HG02610 (cell line): ENCODE measurements at regions not wholly inside any gene's neighbourhood (a gene's known extent, or its start where the extent isn't known, plus 50 kb on each side); places are given as distances from the start of the nearest gene placed in this dataset.
A peak's percentile ranks its signal among the peaks of the same experiment; 100 is the strongest.
"Not testable (repeated sequence)": the region's sequence is repeated elsewhere in the genome, so short reads cannot be mapped to it uniquely, and the experiment has no call there.

ENCODE experiments used
- ATAC-seq: cut with Tn5 transposase; IDR thresholded peaks from one replicate; pipeline ENCODE4 v1.9.1; 2021; ENCODE audit warnings: mild to moderate bottlenecking, moderate library complexity; ENCODE audit not compliant: unreplicated experiment

- ATAC-seq = not testable (repeated sequence)
Observed at GRCh38 chr4:82301390-82301789, 72.4 kb downstream of the HNRNPD start.

DNA sequence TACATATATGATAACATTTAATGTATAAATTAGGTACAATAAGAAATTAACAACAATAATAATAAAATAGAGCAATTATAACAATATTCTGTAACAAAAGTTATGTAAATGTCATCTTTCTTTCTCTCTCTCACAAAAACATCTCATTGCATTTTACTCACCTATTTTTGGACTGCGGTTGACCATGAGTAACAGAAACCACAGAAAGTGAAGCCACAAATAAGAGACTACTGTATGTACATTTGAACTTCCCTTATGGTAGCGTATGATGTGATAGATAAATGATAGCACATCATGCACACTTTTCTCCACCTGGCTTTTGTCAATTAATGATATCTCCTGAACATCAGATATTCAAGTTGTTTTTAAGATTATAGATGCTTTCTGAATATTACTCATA is 80.5 kb downstream of the HNRNPD start:
- peak; percentile 100 for ATAC-seq

DNA sequence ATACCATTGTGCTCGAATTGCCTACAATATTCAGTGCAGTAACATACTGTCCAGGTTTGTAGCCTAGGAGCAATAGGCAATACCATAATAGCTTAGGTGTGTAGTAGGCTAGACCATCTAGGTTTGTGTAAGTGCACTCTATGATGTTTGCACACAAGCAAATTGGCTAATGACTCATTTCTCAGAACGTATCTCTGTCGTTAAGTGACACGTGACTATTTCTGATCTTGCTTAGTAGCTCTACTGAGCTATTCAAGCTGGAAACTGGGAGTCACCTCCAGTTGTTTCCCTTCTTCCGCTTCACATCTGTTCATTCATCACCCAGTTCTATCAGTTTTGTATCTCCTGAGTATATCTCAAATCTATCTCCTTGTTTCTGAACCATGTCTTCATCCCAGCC is 86.1 kb downstream of the HNRNPD start:
- ATAC-seq = no peak

DNA sequence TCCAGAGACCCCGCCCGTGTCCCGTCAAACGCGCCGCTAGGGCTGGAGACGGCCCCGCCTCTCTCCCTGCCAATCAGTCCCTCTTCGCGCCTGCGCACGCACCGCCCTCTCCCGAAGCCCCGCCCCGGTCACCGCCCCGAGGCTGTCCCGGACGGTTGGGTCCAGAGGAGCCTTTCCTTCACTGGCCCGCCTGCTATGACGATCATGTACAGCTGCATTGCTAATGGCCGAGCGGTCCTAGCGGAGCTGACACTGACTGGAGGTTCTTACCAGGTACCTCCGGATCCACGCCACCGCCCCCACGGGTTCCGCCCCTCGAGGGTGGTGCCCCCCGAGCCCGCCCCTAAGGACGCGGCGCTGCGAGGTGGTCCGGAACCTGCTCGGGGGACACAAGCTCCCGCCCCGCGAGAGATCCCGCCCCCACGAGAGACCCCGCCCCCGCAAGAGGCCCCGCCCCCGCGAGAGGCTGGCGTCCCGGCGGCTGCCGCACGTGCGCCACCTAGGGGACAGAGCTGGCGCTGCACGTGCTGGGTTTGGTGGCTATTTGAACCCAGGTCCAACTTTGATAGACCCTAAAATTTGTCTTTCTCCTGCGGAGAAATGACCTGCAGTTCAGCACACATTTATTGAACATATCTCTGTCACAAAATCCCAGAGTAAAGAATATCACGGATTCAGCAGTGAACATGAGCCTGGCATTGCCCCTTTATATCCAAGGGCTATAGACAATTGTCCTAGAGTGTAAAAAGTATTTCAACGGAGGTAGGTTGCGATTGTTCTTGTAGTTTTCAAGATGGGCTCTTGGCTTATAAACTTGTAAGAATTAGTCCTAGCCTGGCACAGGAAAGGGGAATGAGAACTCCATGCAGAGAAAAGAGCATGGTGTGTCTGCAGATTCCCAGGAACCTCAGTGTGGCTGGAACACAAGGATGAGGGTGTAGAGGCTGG is 88.7 kb downstream of the HNRNPD start:
- ATAC-seq = peak; percentile 100

- ATAC-seq = no peak
Observed at GRCh38 chr4:82284475-82284857, 89.3 kb downstream of the HNRNPD start.

DNA sequence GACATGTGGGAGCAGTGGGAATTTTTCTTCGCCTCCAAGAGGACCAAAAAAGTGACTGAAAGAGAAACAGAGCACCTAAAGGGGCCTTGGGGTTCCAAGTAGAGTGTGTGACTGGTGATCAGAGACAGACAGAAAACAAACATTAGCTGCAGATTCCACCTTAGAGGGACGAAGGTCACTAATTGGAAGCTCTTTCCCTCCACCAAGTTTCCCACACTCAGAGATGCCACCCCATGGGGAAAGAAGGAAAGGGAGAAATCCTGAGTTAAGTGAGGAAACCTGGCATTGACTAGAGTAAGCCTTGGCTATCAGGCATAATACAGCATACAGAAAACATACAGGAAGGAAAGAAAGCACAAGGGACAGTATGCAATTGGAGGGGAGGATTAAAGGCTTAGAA is 90.9 kb downstream of the HNRNPD start:
- no peak for ATAC-seq

GRCh38 chr4:82279550-82279949 is 94.2 kb downstream of the HNRNPD start:
- ATAC-seq = not testable (repeated sequence)

DNA sequence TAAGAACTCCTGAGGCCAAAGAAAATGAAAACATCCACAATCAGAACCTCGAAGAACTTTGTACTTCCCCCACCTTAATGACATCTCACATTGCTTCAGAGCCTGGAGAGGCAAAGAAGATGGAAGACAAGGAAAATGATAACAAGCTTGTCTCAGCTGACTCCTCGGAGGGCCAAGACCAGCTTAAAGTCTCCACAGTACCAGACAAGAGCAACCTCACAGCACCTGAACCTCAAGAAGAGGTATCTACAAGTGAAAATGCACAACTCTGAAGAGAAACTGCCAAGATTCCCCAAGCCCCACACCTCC is 97.5 kb downstream of the HNRNPD start:
- no peak for ATAC-seq

GRCh38 chr4:82275431-82276331 is 98.1 kb downstream of the HNRNPD start:
- no peak for ATAC-seq

GRCh38 chr4:82274700-82275099 is 99.1 kb downstream of the HNRNPD start:
- ATAC-seq = not testable (repeated sequence)

- not testable (repeated sequence) for ATAC-seq
Observed at GRCh38 chr4:82272523-82272922, 101.3 kb downstream of the HNRNPD start.

DNA sequence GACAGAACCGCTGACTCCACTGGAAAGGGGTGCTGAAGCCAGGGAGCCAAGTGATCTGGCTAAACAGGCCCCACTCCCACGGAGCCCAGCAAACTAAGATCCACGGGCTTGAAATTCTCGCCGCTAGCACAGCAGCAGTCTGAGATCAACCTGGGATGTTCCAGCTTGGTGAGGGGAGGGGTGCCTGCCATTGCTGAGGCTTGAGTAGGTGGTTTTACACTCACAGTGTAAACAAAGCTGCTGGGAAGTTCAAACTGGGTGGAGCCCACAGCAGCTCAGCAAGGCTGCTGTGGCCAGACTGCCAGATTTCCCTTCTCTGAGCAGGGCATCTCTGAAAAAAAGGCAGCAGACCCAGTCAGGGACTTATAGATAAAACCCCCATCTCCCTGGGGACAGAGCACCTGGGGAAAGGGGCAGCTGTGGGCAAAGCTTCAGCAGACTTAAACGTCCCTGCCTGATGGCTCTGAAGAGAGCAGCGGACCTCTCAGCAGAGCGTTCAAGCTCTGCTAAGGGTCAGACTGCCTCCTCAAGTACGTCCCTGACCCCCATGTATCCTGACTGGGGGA is 101.8 kb downstream of the HNRNPD start:
- not testable (repeated sequence) for ATAC-seq

GRCh38 chr4:82268826-82269193 is 105.0 kb downstream of the HNRNPD start:
- ATAC-seq = peak; percentile 9

- peak; percentile 93 for ATAC-seq
Observed at GRCh38 chr4:82268050-82268825, 105.6 kb downstream of the HNRNPD start.

- no peak for ATAC-seq
Observed at GRCh38 chr4:82267506-82267905, 106.3 kb downstream of the HNRNPD start.

DNA sequence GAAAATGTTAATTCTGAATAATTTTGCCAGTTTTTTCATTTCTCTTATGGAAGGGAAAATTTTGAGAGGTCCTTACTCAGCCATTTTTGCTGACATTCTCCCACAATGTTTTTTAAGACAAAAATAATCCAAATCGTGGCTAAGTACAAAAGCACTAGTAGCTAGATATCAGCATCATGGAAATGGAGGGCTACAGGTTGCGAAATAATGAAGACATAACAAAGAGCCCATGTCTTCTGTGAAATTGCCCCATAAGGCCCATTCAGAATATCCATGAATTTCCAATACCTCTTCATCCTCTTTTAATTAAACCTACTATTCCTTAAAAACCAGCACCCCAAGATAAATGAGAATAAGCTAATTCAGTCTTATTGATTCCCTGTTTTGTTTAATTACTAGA is 107.4 kb downstream of the HNRNPD start:
- no peak for ATAC-seq

DNA sequence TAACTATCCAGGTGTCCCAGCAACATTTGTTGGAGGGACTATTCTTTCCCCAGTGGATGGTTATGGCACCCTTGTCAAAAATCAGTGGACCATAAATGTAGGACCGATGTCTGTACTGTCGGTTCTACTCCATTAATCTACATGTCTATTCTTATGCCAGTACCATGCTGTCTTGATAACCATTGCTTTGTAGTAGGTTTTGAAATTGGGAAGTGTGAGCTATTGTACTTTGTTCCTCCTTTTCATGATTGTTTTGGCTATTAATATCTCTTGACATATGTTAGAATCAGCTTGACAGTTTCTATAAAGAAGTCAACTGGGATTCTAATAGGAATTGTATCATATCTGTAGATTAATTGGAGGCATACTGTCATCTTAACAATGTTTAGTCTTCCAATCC is 112.7 kb downstream of the HNRNPD start:
- ATAC-seq = no peak

GRCh38 chr4:82260632-82261031 is 113.2 kb downstream of the HNRNPD start:
- ATAC-seq = no peak

DNA sequence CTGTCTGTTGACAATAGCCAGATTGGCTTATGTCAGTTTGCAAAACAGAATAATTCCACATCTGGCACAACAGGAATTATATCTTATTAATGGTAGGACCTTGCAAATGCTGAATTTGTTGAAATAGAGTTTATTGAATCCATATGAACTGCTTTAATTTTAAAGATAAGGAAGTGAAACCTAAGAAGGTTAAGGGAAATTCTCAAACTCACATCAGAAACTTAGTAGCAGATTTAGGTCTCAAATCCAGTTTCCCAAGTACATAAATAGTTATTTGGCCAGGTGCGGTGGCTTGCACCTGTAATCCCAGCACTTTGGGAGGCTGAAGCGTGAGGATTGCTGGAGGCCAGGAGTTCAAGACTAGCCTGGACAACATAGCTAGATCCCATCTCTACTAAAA is 117.1 kb downstream of the HNRNPD start:
- no peak for ATAC-seq

- no peak for ATAC-seq
Observed at GRCh38 chr4:82255657-82256056, 118.1 kb downstream of the HNRNPD start.
